Lower lobe of right lung (tissue), 2 donors: ENCODE measurements at regions not wholly inside any gene's neighbourhood (a gene's known extent, or its start where the extent isn't known, plus 50 kb on each side); places are given as distances from the start of the nearest gene placed in this dataset.

ENCODE experiments used
- ATAC-seq, 2 donors: fragments of 200-7000 bp; cut with Tn5 transposase; one replicate each; pipeline ENCODE4 v1.9.1; 2020 to 2022; ENCODE audit warnings: mild to moderate bottlenecking in 2 of 2, moderate library complexity in 2 of 2
- DNase-seq: peaks from one replicate; pipeline ENCODE4 v3.0.0-alpha.2; 2020
- H3K27ac ChIP-seq: fragments of 200-600 bp; one replicate; pipeline ENCODE4 v1.8.0; 2022
- H3K27me3 ChIP-seq: fragments of 200-600 bp; one replicate; pipeline ENCODE4 v1.8.0; 2022; ENCODE audit warnings: low read depth
- H3K36me3 ChIP-seq: fragments of 200-600 bp; one replicate; pipeline ENCODE4 v1.8.0; 2022; ENCODE audit warnings: mild to moderate bottlenecking
- H3K4me1 ChIP-seq: fragments of 200-600 bp; one replicate; pipeline ENCODE4 v1.8.0; 2022
- H3K4me3 ChIP-seq: fragments of 200-600 bp; one replicate; pipeline ENCODE4 v1.8.0; 2022; ENCODE audit warnings: mild to moderate bottlenecking
- H3K9me3 ChIP-seq: fragments of 200-600 bp; one replicate; pipeline ENCODE4 v1.8.0; 2022
- CTCF ChIP-seq: fragments of 200-600 bp; IDR thresholded peaks from one replicate; pipeline ENCODE4 v1.8.0; 2022; ENCODE audit warnings: antibody characterized with exemption, mild to moderate bottlenecking
- intact Hi-C: fragments of 100-400 bp; cut with DNase I; formaldehyde crosslinking; loops from one replicate; pipeline ENCODE4 v1.11.0; 2022
- donor health status: DM: no; HTN: yes; CAD: no; lungs with severe emphysema.

- Histone ChIP-seq H3K4me3 (no peak overlapping the region), H3K27me3 (no peaks in the 10 kb centered on the region), H3K9me3 (no peaks in the 10 kb centered on the region), H3K27ac (no peak overlapping the region), H3K36me3 (no peaks in the 10 kb centered on the region), H3K4me1 (no peaks in the 10 kb centered on the region)
- no peak for DNase-seq
- intact Hi-C loops: no loop called here
- no peak for ATAC-seq
- no peak for TF ChIP-seq CTCF
Observed at GRCh38 chr3:166340604-166341266, 503.5 kb upstream of the BCHE start.

GRCh38 chr3:166324401-166324800, 487.2 kb upstream of the BCHE start:
- Histone ChIP-seq H3K36me3 (no peaks in the 10 kb centered on the region), H3K9me3 (no peaks in the 10 kb centered on the region), H3K27ac (no peak overlapping the region), H3K4me1 (no peaks in the 10 kb centered on the region), H3K4me3 (no peak overlapping the region), H3K27me3 (no peaks in the 10 kb centered on the region)
- no peak for DNase-seq
- intact Hi-C loops: no loop called here
- TF ChIP-seq CTCF: no peak
- no peak for ATAC-seq

- intact Hi-C loops: no loop called here
- TF ChIP-seq CTCF: no peak
- ATAC-seq: no peak
Observed at GRCh38 chr3:166322391-166322790, 485.2 kb upstream of the BCHE start.

GRCh38 chr3:166307756-166308350, 470.6 kb upstream of the BCHE start:
- Histone ChIP-seq H3K36me3 (no peaks in the 10 kb centered on the region), H3K9me3 (no peaks in the 10 kb centered on the region), H3K27me3 (no peaks in the 10 kb centered on the region), H3K4me3 (no peak overlapping the region), H3K27ac (no peak overlapping the region), H3K4me1 (no peaks in the 10 kb centered on the region)
- TF ChIP-seq CTCF: no peak
- intact Hi-C loops: no loop called here
- ATAC-seq (no peak), DNase-seq (no peak)

More at GRCh38 chr3:166322391-166322790, 485.2 kb upstream of the BCHE start:
- H3K36me3 ChIP-seq: no peaks in the 10 kb centered on the region
- no peak overlapping the region for H3K4me3 ChIP-seq
- no peak overlapping the region for H3K27ac ChIP-seq
- H3K27me3 ChIP-seq: no peaks in the 10 kb centered on the region
- no peak for DNase-seq
- no peaks in the 10 kb centered on the region for H3K9me3 ChIP-seq
- H3K4me1 ChIP-seq: no peaks in the 10 kb centered on the region

- DNase-seq: no peak
- Histone ChIP-seq H3K36me3 (no peaks in the 10 kb centered on the region), H3K27me3 (no peaks in the 10 kb centered on the region), H3K4me3 (no peak overlapping the region), H3K27ac (no peak overlapping the region), H3K4me1 (no peaks in the 10 kb centered on the region), H3K9me3 (no peaks in the 10 kb centered on the region)
- intact Hi-C loops: no loop called here
- TF ChIP-seq CTCF: no peak
- ATAC-seq: no peak
Observed at GRCh38 chr3:166304584-166304983, 467.4 kb upstream of the BCHE start.
